ENCODE measurements at regions not wholly inside any gene's neighbourhood (a gene's known extent, or its start where the extent isn't known, plus 50 kb on each side); places are given as distances from the start of the nearest gene placed in this dataset.

GRCh38 chr2:8331068-8331467 lies 350.8 kb upstream of the ID2 start:
- ChIA-PET POLR2A (no interaction called here), CTCF (ENCODE audit: low intra/inter-chr PET ratio) (no interaction called here)
- TF ChIP-seq ZSCAN29 (IDR thresholded peaks at IDR 0.05), result no peak
- no peak for TF ChIP-seq ZBTB11 (CRISPR knock-in tag; IDR thresholded peaks at IDR 0.05)
- TF ChIP-seq ATF1 (CRISPR knock-in tag; IDR thresholded peaks at IDR 0.05), result no peak
- TF ChIP-seq ATF1 (tag; IDR thresholded peaks at IDR 0.05), result no peak
- no peak for TF ChIP-seq ZNF277 (CRISPR knock-in tag; IDR thresholded peaks at IDR 0.05; ENCODE audit: borderline replicate concordance)
- no peak for TF ChIP-seq JUND (IDR thresholded peaks at IDR 0.05; ENCODE audit: borderline replicate concordance, low read depth, low read length)
- no peak for TF ChIP-seq JUND (tag; IDR thresholded peaks at IDR 0.05; ENCODE audit: borderline replicate concordance, low read depth, low read length)
- no peak for TF ChIP-seq NR1H2 (CRISPR knock-in tag; IDR thresholded peaks at IDR 0.05)
- TF ChIP-seq U2AF2 (optimal IDR thresholded peaks at IDR 0.05; ENCODE audit: low read depth, low read length), result no peak
- H3K9ac ChIP-seq (ENCODE audit: insufficient read depth in 1 of 2, low read depth in 2 of 2, low read length in 2 of 2), result no peak overlapping the region
- no peak overlapping the region for H3K27ac ChIP-seq (ENCODE audit: extremely low read depth, low read depth, low read length)
- peaks cover 7 to 29% of the 10 kb centered on the region in 2 experiments; a peak in 4 of 5 replicates for H3K27me3 ChIP-seq (ENCODE audit: control insufficient read depth in 2 of 2, insufficient read depth in 2 of 2, low read length in 2 of 2)
- H4K20me1 ChIP-seq (replicated peaks; ENCODE audit: control insufficient read depth, insufficient read depth, low read length), result no peaks in the 10 kb centered on the region
- BruUV-seq (replicated peaks), result no TSS peak
- intact Hi-C loops (cut with micrococcal nuclease) (no loop called here), in situ Hi-C loops (cut with MboI) (no loop called here)
- FAIRE-seq (no peak), ATAC-seq (no peak), DNase-seq (ENCODE audit: extremely low read depth in 1 of 4, low spot score in 3 of 4) (no peak)
- H3K4me3 ChIP-seq, result no peak overlapping the region
- no peaks in the 10 kb centered on the region for H3K36me3 ChIP-seq (ENCODE audit: control insufficient read depth, insufficient read depth, low read length)
- no peaks in the 10 kb centered on the region for H3K9me1 ChIP-seq (ENCODE audit: control insufficient read depth, insufficient read depth, low read length)
- H3K4me2 ChIP-seq (ENCODE audit: insufficient read depth, low read length), result no peak overlapping the region
- 6% methylated on average over 4 of the region's 4 CpGs for WGBS (ENCODE audit: insufficient coverage, low coverage, missing lambda C conversion rate)
- H3K9me3 ChIP-seq (replicated peaks; ENCODE audit: control insufficient read depth, insufficient read depth, low read depth, low read length), result no peaks in the 10 kb centered on the region
- H3K4me1 ChIP-seq (replicated peaks in 1 of 2; ENCODE audit: control insufficient read depth in 2 of 2, insufficient read depth in 2 of 2, low read length in 2 of 2), result peaks cover 0 to 12% of the 10 kb centered on the region in 2 experiments; a peak in 3 of 5 replicates
- no peaks in the 10 kb centered on the region for H3K79me2 ChIP-seq (ENCODE audit: control insufficient read depth, insufficient read depth, low read length)
- no peak overlapping the region for H2AFZ ChIP-seq (ENCODE audit: low read depth, low read length)

Measured in K562 (cell line).